CD4-positive, alpha-beta T cell treated with Interleukin-17A for 1 hour (primary cell): ENCODE measurements at regions not wholly inside any gene's neighbourhood (a gene's known extent, or its start where the extent isn't known, plus 50 kb on each side); places are given as distances from the start of the nearest gene placed in this dataset.
"Not testable (repeated sequence)": the region's sequence is repeated elsewhere in the genome, so short reads cannot be mapped to it uniquely, and the experiment has no call there.

Source experiments
- DNase-seq: peaks from one replicate; pipeline ENCODE4 v3.0.0-alpha.2; 2020

GRCh38 chr2:4753721-4754120 is 938.5 kb upstream of the SOX11 start:
- no peak for DNase-seq

- DNase-seq: no peak
Observed at GRCh38 chr2:4762951-4763376, 929.2 kb upstream of the SOX11 start.

- DNase-seq: no peak
Observed at GRCh38 chr2:4765787-4766530, 926.2 kb upstream of the SOX11 start.

- DNase-seq: no peak
Observed at GRCh38 chr2:4775668-4776067, 916.5 kb upstream of the SOX11 start.

GRCh38 chr2:4780679-4781078 is 911.5 kb upstream of the SOX11 start:
- DNase-seq: no peak

- DNase-seq: no peak
Observed at GRCh38 chr2:4782647-4783046, 909.5 kb upstream of the SOX11 start.

GRCh38 chr2:4791488-4791887 is 900.7 kb upstream of the SOX11 start:
- no peak for DNase-seq

GRCh38 chr2:4792126-4792525 is 900.1 kb upstream of the SOX11 start:
- no peak for DNase-seq

- no peak for DNase-seq
Observed at GRCh38 chr2:4803396-4803795, 888.8 kb upstream of the SOX11 start.

- DNase-seq: not testable (repeated sequence)
Observed at GRCh38 chr2:4814137-4814536, 878.0 kb upstream of the SOX11 start.

- no peak for DNase-seq
Observed at GRCh38 chr2:4827836-4828235, 864.3 kb upstream of the SOX11 start.

GRCh38 chr2:4828682-4829374 is 863.4 kb upstream of the SOX11 start:
- no peak for DNase-seq

GRCh38 chr2:4831751-4832150 is 860.4 kb upstream of the SOX11 start:
- no peak for DNase-seq

- no peak for DNase-seq
Observed at GRCh38 chr2:4832642-4833041, 859.5 kb upstream of the SOX11 start.

- DNase-seq: no peak
Observed at GRCh38 chr2:4838626-4839025, 853.6 kb upstream of the SOX11 start.

GRCh38 chr2:4840791-4841190 is 851.4 kb upstream of the SOX11 start:
- no peak for DNase-seq

- no peak for DNase-seq
Observed at GRCh38 chr2:4844881-4845280, 847.3 kb upstream of the SOX11 start.

- DNase-seq: no peak
Observed at GRCh38 chr2:4862031-4862430, 830.2 kb upstream of the SOX11 start.

GRCh38 chr2:4866198-4866597 is 826.0 kb upstream of the SOX11 start:
- no peak for DNase-seq

GRCh38 chr2:4868466-4868865 is 823.7 kb upstream of the SOX11 start:
- no peak for DNase-seq

GRCh38 chr2:4869154-4869553 is 823.0 kb upstream of the SOX11 start:
- no peak for DNase-seq

GRCh38 chr2:4873364-4873763 is 818.8 kb upstream of the SOX11 start:
- no peak for DNase-seq

- DNase-seq: no peak
Observed at GRCh38 chr2:4873876-4874593, 818.1 kb upstream of the SOX11 start.

- no peak for DNase-seq
Observed at GRCh38 chr2:4882421-4882820, 809.8 kb upstream of the SOX11 start.
